K562 (cell line): ENCODE measurements at regions not wholly inside any gene's neighbourhood (a gene's known extent, or its start where the extent isn't known, plus 50 kb on each side); places are given as distances from the start of the nearest gene placed in this dataset.

Experiments used
- BRF1 ChIP-seq: IDR thresholded peaks from 3 replicates; pipeline ENCODE4 v1.6.1; 2011; ENCODE audit warnings: borderline replicate concordance, mild to moderate bottlenecking; ENCODE audit not compliant: insufficient read length; ENCODE audit errors: extremely low read depth
- KLF16 ChIP-seq: IDR thresholded peaks from 2 replicates; pipeline ENCODE4 v1.6.1; 2016; ENCODE audit warnings: antibody characterized with exemption
- POLR2AphosphoS5 ChIP-seq: IDR thresholded peaks from 2 replicates; pipeline ENCODE4 v1.6.1; 2011; ENCODE audit warnings: mild to moderate bottlenecking, low read depth, low read length, moderate library complexity; ENCODE audit not compliant: control insufficient read depth, insufficient read depth
- SAP30 ChIP-seq: fragments of 200-600 bp; sonication (generic); IDR thresholded peaks from 2 replicates; pipeline ENCODE4 v1.6.1; 2012; ENCODE audit warnings: borderline replicate concordance, low read depth, mild to moderate bottlenecking, moderate library complexity, low read length, control low read depth, inconsistent platforms; ENCODE audit not compliant: insufficient read depth, poor library complexity, severe bottlenecking

DNA sequence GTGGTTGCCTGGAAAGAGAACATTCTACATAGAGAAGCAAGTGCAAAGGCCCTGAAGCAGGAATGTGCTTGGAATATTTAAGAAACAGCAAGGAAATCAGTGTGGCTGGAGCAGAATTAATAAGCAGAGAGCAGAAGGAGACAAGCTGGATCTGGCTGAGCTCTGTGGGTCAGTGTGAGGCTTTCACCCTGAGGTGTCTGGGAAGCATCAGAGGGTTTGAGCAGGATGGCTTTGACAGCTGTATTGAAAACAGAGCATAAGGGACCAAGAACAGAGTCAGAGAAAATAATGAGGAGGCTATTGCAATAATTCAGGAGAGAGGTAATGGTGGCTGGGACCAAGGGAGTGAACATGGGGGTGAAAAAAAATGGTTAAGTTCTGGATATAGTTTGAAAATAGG lies 199.6 kb downstream of the NXPE2 start:
- TF ChIP-seq POLR2AphosphoS5, result no peak
- TF ChIP-seq BRF1, result no peak
- no peak for TF ChIP-seq KLF16
- TF ChIP-seq SAP30, result no peak
